NB4 (cell line): ENCODE measurements at regions not wholly inside any gene's neighbourhood (a gene's known extent, or its start where the extent isn't known, plus 50 kb on each side); places are given as distances from the start of the nearest gene placed in this dataset.

ENCODE experiments used
- MYC ChIP-seq: IDR thresholded peaks from 2 replicates; pipeline ENCODE4 v1.6.1; 2011; ENCODE audit warnings: low read depth, low read length
- POLR2A ChIP-seq: IDR thresholded peaks from 2 replicates; pipeline ENCODE4 v1.6.1; 2011; ENCODE audit warnings: mild to moderate bottlenecking; ENCODE audit not compliant: insufficient read length; ENCODE audit errors: extremely low read depth
- TF ChIP-seq, protein P1 (sequence below): IDR thresholded peaks from one replicate; pipeline ENCODE4 v1.5.1; 2012; ENCODE audit warnings: low read depth, low read length
- TF ChIP-seq, protein P2 (sequence below): IDR thresholded peaks from 2 replicates; pipeline ENCODE4 v1.6.1; 2011; ENCODE audit warnings: low read depth, low read length

GRCh38 chr11:116387641-116388040 is 385.1 kb downstream of the BUD13 start:
- TF ChIP-seq, protein P1, sequence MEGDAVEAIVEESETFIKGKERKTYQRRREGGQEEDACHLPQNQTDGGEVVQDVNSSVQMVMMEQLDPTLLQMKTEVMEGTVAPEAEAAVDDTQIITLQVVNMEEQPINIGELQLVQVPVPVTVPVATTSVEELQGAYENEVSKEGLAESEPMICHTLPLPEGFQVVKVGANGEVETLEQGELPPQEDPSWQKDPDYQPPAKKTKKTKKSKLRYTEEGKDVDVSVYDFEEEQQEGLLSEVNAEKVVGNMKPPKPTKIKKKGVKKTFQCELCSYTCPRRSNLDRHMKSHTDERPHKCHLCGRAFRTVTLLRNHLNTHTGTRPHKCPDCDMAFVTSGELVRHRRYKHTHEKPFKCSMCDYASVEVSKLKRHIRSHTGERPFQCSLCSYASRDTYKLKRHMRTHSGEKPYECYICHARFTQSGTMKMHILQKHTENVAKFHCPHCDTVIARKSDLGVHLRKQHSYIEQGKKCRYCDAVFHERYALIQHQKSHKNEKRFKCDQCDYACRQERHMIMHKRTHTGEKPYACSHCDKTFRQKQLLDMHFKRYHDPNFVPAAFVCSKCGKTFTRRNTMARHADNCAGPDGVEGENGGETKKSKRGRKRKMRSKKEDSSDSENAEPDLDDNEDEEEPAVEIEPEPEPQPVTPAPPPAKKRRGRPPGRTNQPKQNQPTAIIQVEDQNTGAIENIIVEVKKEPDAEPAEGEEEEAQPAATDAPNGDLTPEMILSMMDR = no peak
- TF ChIP-seq POLR2A (no peak), MYC (no peak)
- TF ChIP-seq, protein P2, sequence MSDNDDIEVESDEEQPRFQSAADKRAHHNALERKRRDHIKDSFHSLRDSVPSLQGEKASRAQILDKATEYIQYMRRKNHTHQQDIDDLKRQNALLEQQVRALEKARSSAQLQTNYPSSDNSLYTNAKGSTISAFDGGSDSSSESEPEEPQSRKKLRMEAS = no peak
